ENCODE measurements at regions not wholly inside any gene's neighbourhood (a gene's known extent, or its start where the extent isn't known, plus 50 kb on each side); places are given as distances from the start of the nearest gene placed in this dataset.

GRCh38 chr18:11408555-11409065 lies 200.8 kb upstream of the SLC35G4 start:
- no peak overlapping the region for H3K4me3 ChIP-seq (ENCODE audit: low read depth, low read length)
- H3K9me3 ChIP-seq (ENCODE audit: control insufficient read depth in 2 of 2, low read length in 2 of 2): no peaks in the 10 kb centered on the region
- no peak overlapping the region for H3K27ac Mint-ChIP-seq
- DNase-seq: no peak
- H3K27ac ChIP-seq (ENCODE audit: insufficient read depth, low read length, poor library complexity, severe bottlenecking): no peak overlapping the region
- H3K4me1 ChIP-seq (ENCODE audit: control insufficient read depth, insufficient read depth, low read length, poor library complexity, severe bottlenecking): no peaks in the 10 kb centered on the region
- H3K4me3 Mint-ChIP-seq: no peak overlapping the region
- H3K36me3 ChIP-seq (ENCODE audit: control insufficient read depth, insufficient read depth, low read length): no peaks in the 10 kb centered on the region
- H3K27me3 Mint-ChIP-seq: no peaks in the 10 kb centered on the region
- no peaks in the 10 kb centered on the region for H3K36me3 Mint-ChIP-seq
- H3K9me3 Mint-ChIP-seq: peaks cover 0 to 6% (median 0%) of the 10 kb centered on the region in 7 donors
- H3K27me3 ChIP-seq (ENCODE audit: control insufficient read depth, insufficient read depth, low read length): no peaks in the 10 kb centered on the region
- H3K4me1 Mint-ChIP-seq: no peaks in the 10 kb centered on the region
- no peak for ATAC-seq (ENCODE audit: low read depth in 2 of 2)

GRCh38 chr18:11407940-11408339 lies 201.5 kb upstream of the SLC35G4 start:
- Mint-ChIP-seq H3K27ac (no peak overlapping the region), H3K4me1 (no peaks in the 10 kb centered on the region), H3K4me3 (no peak overlapping the region), H3K9me3 (peaks cover 0 to 6% (median 0%) of the 10 kb centered on the region in 7 donors), H3K36me3 (no peaks in the 10 kb centered on the region), H3K27me3 (no peaks in the 10 kb centered on the region)
- Histone ChIP-seq H3K27ac (ENCODE audit: insufficient read depth, low read length, poor library complexity, severe bottlenecking) (no peak overlapping the region), H3K9me3 (ENCODE audit: control insufficient read depth in 2 of 2, low read length in 2 of 2) (no peaks in the 10 kb centered on the region), H3K4me3 (ENCODE audit: low read depth, low read length) (no peak overlapping the region), H3K36me3 (ENCODE audit: control insufficient read depth, insufficient read depth, low read length) (no peaks in the 10 kb centered on the region), H3K4me1 (ENCODE audit: control insufficient read depth, insufficient read depth, low read length, poor library complexity, severe bottlenecking) (no peaks in the 10 kb centered on the region), H3K27me3 (ENCODE audit: control insufficient read depth, insufficient read depth, low read length) (no peaks in the 10 kb centered on the region)
- no peak for DNase-seq
- ATAC-seq (ENCODE audit: low read depth in 2 of 2): no peak

GRCh38 chr18:11405804-11406203 lies 203.6 kb upstream of the SLC35G4 start:
- Mint-ChIP-seq H3K36me3 (no peaks in the 10 kb centered on the region), H3K4me3 (no peak overlapping the region), H3K9me3 (peaks cover 0 to 6% (median 0%) of the 10 kb centered on the region in 7 donors), H3K27me3 (no peaks in the 10 kb centered on the region), H3K4me1 (no peaks in the 10 kb centered on the region), H3K27ac (no peak overlapping the region)
- DNase-seq (no peak), ATAC-seq (ENCODE audit: low read depth in 2 of 2) (no peak)
- Histone ChIP-seq H3K36me3 (ENCODE audit: control insufficient read depth, insufficient read depth, low read length) (no peaks in the 10 kb centered on the region), H3K9me3 (ENCODE audit: control insufficient read depth in 2 of 2, low read length in 2 of 2) (no peaks in the 10 kb centered on the region), H3K27ac (ENCODE audit: insufficient read depth, low read length, poor library complexity, severe bottlenecking) (no peak overlapping the region), H3K4me1 (ENCODE audit: control insufficient read depth, insufficient read depth, low read length, poor library complexity, severe bottlenecking) (no peaks in the 10 kb centered on the region), H3K4me3 (ENCODE audit: low read depth, low read length) (no peak overlapping the region), H3K27me3 (ENCODE audit: control insufficient read depth, insufficient read depth, low read length) (no peaks in the 10 kb centered on the region)

- no peaks in the 10 kb centered on the region for H3K27me3 Mint-ChIP-seq
- Histone ChIP-seq H3K9me3 (ENCODE audit: control insufficient read depth in 2 of 2, low read length in 2 of 2) (no peaks in the 10 kb centered on the region), H3K36me3 (ENCODE audit: control insufficient read depth, insufficient read depth, low read length) (no peaks in the 10 kb centered on the region), H3K27me3 (ENCODE audit: control insufficient read depth, insufficient read depth, low read length) (no peaks in the 10 kb centered on the region), H3K4me3 (ENCODE audit: low read depth, low read length) (no peak overlapping the region), H3K27ac (ENCODE audit: insufficient read depth, low read length, poor library complexity, severe bottlenecking) (no peak overlapping the region), H3K4me1 (ENCODE audit: control insufficient read depth, insufficient read depth, low read length, poor library complexity, severe bottlenecking) (no peaks in the 10 kb centered on the region)
- H3K36me3 Mint-ChIP-seq: no peaks in the 10 kb centered on the region
- no peak overlapping the region for H3K4me3 Mint-ChIP-seq
- no peak for DNase-seq
- peaks cover 0 to 5% (median 0%) of the 10 kb centered on the region in 7 donors for H3K9me3 Mint-ChIP-seq
- H3K4me1 Mint-ChIP-seq: no peaks in the 10 kb centered on the region
- ATAC-seq (ENCODE audit: low read depth in 2 of 2): no peak
- no peak overlapping the region for H3K27ac Mint-ChIP-seq
These were observed 208.7 kb upstream of the SLC35G4 start for GRCh38 chr18:11400703-11401102.

GRCh38 chr18:11398625-11399024 lies 210.8 kb upstream of the SLC35G4 start:
- no peaks in the 10 kb centered on the region for H3K4me1 ChIP-seq (ENCODE audit: control insufficient read depth, insufficient read depth, low read length, poor library complexity, severe bottlenecking)
- H3K9me3 Mint-ChIP-seq: peaks cover 0 to 6% (median 0%) of the 10 kb centered on the region in 7 donors
- H3K4me3 ChIP-seq (ENCODE audit: low read depth, low read length): no peak overlapping the region
- no peak overlapping the region for H3K4me3 Mint-ChIP-seq
- H3K27me3 ChIP-seq (ENCODE audit: control insufficient read depth, insufficient read depth, low read length): no peaks in the 10 kb centered on the region
- no peak for ATAC-seq (ENCODE audit: low read depth in 2 of 2)
- H3K27ac Mint-ChIP-seq: no peak overlapping the region
- DNase-seq: no peak
- H3K36me3 ChIP-seq (ENCODE audit: control insufficient read depth, insufficient read depth, low read length): no peaks in the 10 kb centered on the region
- no peaks in the 10 kb centered on the region for H3K9me3 ChIP-seq (ENCODE audit: control insufficient read depth in 2 of 2, low read length in 2 of 2)
- H3K36me3 Mint-ChIP-seq: no peaks in the 10 kb centered on the region
- no peak overlapping the region for H3K27ac ChIP-seq (ENCODE audit: insufficient read depth, low read length, poor library complexity, severe bottlenecking)
- H3K4me1 Mint-ChIP-seq: no peaks in the 10 kb centered on the region
- H3K27me3 Mint-ChIP-seq: no peaks in the 10 kb centered on the region

GRCh38 chr18:11392980-11393885 lies 216.2 kb upstream of the SLC35G4 start:
- Histone ChIP-seq H3K27ac (ENCODE audit: insufficient read depth, low read length, poor library complexity, severe bottlenecking) (no peak overlapping the region), H3K4me1 (ENCODE audit: control insufficient read depth, insufficient read depth, low read length, poor library complexity, severe bottlenecking) (no peaks in the 10 kb centered on the region), H3K4me3 (ENCODE audit: low read depth, low read length) (no peak overlapping the region), H3K9me3 (ENCODE audit: control insufficient read depth in 2 of 2, low read length in 2 of 2) (no peaks in the 10 kb centered on the region), H3K27me3 (ENCODE audit: control insufficient read depth, insufficient read depth, low read length) (no peaks in the 10 kb centered on the region), H3K36me3 (ENCODE audit: control insufficient read depth, insufficient read depth, low read length) (no peaks in the 10 kb centered on the region)
- no peaks in the 10 kb centered on the region for H3K27me3 Mint-ChIP-seq
- H3K9me3 Mint-ChIP-seq: peaks cover 0 to 7% (median 0%) of the 10 kb centered on the region in 7 donors
- no peak overlapping the region for H3K4me3 Mint-ChIP-seq
- no peaks in the 10 kb centered on the region for H3K36me3 Mint-ChIP-seq
- no peak for ATAC-seq (ENCODE audit: low read depth in 2 of 2)
- no peak for DNase-seq
- H3K27ac Mint-ChIP-seq: no peak overlapping the region
- H3K4me1 Mint-ChIP-seq: no peaks in the 10 kb centered on the region

- H3K9me3 ChIP-seq (ENCODE audit: control insufficient read depth in 2 of 2, low read length in 2 of 2): no peaks in the 10 kb centered on the region
- no peaks in the 10 kb centered on the region for H3K36me3 ChIP-seq (ENCODE audit: control insufficient read depth, insufficient read depth, low read length)
- H3K27ac ChIP-seq (ENCODE audit: insufficient read depth, low read length, poor library complexity, severe bottlenecking): no peak overlapping the region
- no peak overlapping the region for H3K27ac Mint-ChIP-seq
- ATAC-seq (ENCODE audit: low read depth in 2 of 2): no peak
- H3K4me3 Mint-ChIP-seq: no peak overlapping the region
- no peaks in the 10 kb centered on the region for H3K36me3 Mint-ChIP-seq
- no peaks in the 10 kb centered on the region for H3K4me1 Mint-ChIP-seq
- no peaks in the 10 kb centered on the region for H3K27me3 ChIP-seq (ENCODE audit: control insufficient read depth, insufficient read depth, low read length)
- no peaks in the 10 kb centered on the region for H3K4me1 ChIP-seq (ENCODE audit: control insufficient read depth, insufficient read depth, low read length, poor library complexity, severe bottlenecking)
- H3K27me3 Mint-ChIP-seq: no peaks in the 10 kb centered on the region
- H3K9me3 Mint-ChIP-seq: peaks cover 0 to 8% (median 0%) of the 10 kb centered on the region in 7 donors
- no peak for DNase-seq
- no peak overlapping the region for H3K4me3 ChIP-seq (ENCODE audit: low read depth, low read length)
These were observed 217.1 kb upstream of the SLC35G4 start for GRCh38 chr18:11392292-11392691.

GRCh38 chr18:11391661-11392060 lies 217.7 kb upstream of the SLC35G4 start:
- H3K9me3 Mint-ChIP-seq: peaks cover 0 to 8% (median 0%) of the 10 kb centered on the region in 7 donors
- H3K27ac Mint-ChIP-seq: no peak overlapping the region
- H3K4me1 Mint-ChIP-seq: no peaks in the 10 kb centered on the region
- Histone ChIP-seq H3K4me1 (ENCODE audit: control insufficient read depth, insufficient read depth, low read length, poor library complexity, severe bottlenecking) (no peaks in the 10 kb centered on the region), H3K36me3 (ENCODE audit: control insufficient read depth, insufficient read depth, low read length) (no peaks in the 10 kb centered on the region), H3K9me3 (ENCODE audit: control insufficient read depth in 2 of 2, low read length in 2 of 2) (no peaks in the 10 kb centered on the region), H3K27me3 (ENCODE audit: control insufficient read depth, insufficient read depth, low read length) (no peaks in the 10 kb centered on the region), H3K4me3 (ENCODE audit: low read depth, low read length) (no peak overlapping the region), H3K27ac (ENCODE audit: insufficient read depth, low read length, poor library complexity, severe bottlenecking) (no peak overlapping the region)
- no peak for DNase-seq
- no peak overlapping the region for H3K4me3 Mint-ChIP-seq
- no peaks in the 10 kb centered on the region for H3K27me3 Mint-ChIP-seq
- no peaks in the 10 kb centered on the region for H3K36me3 Mint-ChIP-seq
- ATAC-seq (ENCODE audit: low read depth in 2 of 2): no peak
